Right renal cortex interstitium (tissue), 3 donors: ENCODE measurements at regions not wholly inside any gene's neighbourhood (a gene's known extent, or its start where the extent isn't known, plus 50 kb on each side); places are given as distances from the start of the nearest gene placed in this dataset.

Experiments
- DNase-seq, 3 donors: peaks; one replicate each; pipeline ENCODE4 v3.0.0-alpha.2; 2013; ENCODE audit warnings: low read depth in 3 of 3, low spot score in 2 of 3

- no peak for DNase-seq
These were observed 180.0 kb downstream of the MTRR start for GRCh38 chr5:8048920-8049319.

GRCh38 chr5:8050616-8051175 is 181.7 kb downstream of the MTRR start:
- no peak for DNase-seq

DNA sequence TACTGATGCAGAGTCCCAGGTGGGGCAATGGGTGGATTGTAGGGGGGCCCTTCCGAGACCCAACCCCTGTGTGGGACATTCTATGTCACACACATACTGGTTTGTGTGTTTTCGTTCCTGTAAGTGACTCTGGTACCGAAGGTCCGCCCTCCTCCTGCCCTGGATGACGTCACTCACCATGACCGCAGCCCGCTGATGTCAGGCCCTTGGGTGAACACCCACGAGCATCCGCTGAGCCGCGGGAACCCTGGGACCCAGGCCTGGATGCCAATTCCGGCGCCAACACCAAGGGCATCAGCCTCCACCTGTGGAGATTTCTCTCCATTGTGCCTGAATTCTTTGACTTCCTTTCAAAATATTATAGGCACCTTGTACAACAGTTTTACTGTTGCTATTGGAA is 184.3 kb downstream of the MTRR start:
- DNase-seq: no peak

GRCh38 chr5:8057769-8058168 is 188.8 kb downstream of the MTRR start:
- DNase-seq: no peak

GRCh38 chr5:8058616-8059190 is 189.8 kb downstream of the MTRR start:
- peak in 1 of 3 donors; percentile 16 for DNase-seq

- no peak for DNase-seq
These were observed 190.4 kb downstream of the MTRR start for GRCh38 chr5:8059337-8059736.

DNA sequence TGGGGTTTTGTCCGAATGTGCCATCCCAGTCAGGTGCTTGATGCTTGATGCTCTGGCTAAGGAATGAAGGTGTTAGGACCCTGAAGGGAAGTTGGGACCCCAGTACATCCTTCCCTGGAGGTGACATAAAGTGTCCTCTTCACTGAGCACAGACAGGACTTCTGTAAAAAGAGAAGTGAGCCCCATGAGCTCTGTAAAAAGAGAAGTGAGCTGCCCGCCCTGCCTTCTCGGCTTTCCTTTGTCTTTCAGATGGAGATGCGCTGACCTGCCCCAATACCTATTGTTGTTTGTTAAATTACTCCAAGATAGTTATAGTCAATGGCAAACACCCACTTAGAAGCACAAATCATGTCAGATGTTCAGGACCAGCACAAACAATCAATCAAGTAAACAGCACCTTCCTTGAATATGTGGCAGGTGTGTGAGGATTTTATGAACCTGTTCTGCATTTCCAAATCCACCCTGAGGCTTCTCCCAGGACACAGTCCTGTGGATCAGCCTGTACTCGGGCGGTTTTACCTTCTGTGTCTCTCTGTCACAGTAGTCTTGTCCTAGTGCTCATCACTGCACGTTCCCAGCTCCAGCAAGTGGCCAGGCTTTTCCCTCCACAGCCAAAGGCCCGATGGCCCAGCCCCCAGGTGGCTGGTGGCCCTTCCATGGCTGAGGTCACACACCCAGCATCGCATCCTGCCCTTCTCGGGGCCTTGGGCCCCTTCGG is 191.4 kb downstream of the MTRR start:
- DNase-seq: no peak

DNA sequence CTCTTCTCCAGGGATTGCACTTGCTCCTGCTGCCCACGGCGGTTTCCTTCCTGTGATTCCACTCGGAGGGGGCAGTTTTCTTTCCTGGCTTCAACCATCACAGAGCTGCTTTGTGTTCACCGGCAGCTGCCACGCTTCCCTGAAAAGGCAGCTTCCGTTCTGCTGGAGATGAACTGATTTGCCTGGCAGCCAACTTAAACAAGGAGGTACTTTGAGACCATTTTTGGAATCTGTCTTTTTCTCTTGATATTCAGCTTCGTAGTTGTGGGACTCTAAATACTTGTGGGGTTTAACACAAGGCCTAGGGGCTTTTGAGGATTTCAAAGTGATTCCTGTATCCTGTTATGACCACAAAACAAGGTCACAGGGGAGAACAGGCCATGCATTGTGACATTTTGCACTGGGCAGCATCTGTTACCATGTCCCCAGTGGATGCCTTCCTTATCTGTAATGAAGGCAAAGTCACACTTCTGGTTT is 192.0 kb downstream of the MTRR start:
- DNase-seq: no peak

GRCh38 chr5:8062521-8062920 is 193.6 kb downstream of the MTRR start:
- no peak for DNase-seq

DNA sequence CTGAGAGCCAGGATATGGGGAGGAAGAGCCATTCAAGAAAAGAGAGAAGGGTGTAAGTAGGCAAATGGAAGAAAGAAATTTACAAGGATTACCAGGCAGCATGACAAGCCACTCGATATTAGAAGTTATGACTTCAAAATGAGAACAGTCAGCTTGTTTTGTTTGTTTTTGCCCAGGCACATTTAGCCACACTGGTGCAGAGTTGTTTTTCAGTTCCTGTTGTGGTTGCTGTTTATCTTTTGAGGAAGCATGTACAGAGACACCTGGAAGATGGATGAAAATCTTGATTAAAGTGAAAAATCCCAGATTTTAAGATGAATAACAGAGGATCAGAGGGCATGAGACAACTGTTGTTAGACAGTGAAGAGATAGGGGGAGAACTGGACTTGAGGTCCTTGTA is 199.1 kb downstream of the MTRR start:
- no peak for DNase-seq

DNA sequence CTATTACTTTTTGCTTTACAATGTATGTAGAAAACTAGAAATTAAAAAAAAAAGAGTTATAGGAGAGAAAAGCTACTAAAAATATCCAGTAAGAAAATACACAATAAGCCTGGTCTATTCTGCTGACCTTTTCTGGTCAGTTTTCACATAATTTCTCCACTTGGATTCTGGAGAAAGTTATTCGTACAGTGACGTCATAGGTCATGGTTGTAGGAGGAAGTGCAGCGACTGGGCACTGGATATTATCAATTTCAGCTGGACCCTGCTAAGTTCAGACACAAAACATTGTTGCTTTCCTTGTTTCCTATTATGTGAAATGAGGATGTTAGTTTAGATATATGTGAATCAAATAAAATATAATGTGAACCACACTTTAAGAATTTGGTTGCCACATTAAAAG is 201.2 kb downstream of the MTRR start:
- no peak for DNase-seq

GRCh38 chr5:8079056-8079455 is 210.1 kb downstream of the MTRR start:
- no peak for DNase-seq

DNA sequence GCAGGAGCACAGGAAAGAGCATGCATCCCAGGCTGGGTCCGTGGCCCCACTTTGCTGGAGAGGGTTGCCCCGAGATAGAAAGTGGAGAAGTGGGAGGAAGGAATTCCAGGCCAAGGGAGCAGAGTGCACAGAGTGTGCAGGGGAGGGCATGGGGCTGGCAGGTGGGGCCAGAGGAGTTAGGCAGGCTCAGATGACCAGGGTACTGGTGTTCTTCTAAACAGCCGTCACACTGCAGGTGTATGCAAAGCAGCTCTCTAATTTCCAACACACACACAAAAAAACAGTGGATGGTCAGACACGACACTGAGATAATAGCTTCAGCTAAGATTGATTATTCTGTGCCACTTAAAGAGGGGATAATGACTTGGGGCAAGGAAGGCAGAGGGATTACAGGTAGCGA is 212.2 kb downstream of the MTRR start:
- DNase-seq: no peak

- DNase-seq: no peak
These were observed 224.7 kb downstream of the MTRR start for GRCh38 chr5:8093669-8094068.

DNA sequence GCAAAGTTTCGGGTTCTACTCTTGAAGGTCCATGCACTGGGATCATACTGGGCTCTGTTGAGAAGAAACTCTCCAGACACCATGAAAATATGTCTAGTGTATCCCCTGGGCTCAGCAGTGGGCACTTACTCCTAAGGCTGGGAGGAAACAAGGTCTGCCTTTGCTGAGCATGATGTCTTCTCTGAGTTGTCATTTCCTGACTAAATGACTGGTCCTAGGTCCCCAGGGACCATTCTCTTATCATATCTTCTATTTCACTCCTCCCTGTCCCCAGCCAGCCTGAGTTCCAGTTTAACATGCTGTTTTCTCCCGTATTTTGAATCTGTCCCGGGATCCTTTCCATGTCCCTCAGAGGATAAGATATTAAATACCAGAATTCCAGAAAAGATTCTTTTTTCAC is 225.4 kb downstream of the MTRR start:
- DNase-seq: no peak

GRCh38 chr5:8097146-8097545 is 228.2 kb downstream of the MTRR start:
- DNase-seq: no peak

DNA sequence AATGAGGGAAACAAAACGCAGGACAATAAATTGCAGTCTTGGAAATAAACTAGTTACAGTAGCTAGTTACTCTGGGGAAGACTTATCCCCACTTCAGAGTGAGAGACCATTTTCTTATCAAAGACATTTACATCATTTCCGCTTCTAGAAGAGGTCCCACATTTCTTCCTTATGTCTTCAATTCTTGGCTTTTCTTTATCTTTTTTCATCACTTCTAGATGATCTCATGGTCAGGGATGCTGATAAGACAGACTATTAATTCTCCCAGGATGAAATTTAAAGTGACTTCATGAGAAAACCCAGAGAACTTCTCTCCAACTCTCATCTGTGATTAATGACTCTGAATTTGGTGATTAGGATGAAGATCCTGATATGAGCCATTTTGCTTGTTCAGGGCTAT is 229.1 kb downstream of the MTRR start:
- no peak for DNase-seq

- no peak for DNase-seq
These were observed 233.8 kb downstream of the MTRR start for GRCh38 chr5:8102714-8103113.

DNA sequence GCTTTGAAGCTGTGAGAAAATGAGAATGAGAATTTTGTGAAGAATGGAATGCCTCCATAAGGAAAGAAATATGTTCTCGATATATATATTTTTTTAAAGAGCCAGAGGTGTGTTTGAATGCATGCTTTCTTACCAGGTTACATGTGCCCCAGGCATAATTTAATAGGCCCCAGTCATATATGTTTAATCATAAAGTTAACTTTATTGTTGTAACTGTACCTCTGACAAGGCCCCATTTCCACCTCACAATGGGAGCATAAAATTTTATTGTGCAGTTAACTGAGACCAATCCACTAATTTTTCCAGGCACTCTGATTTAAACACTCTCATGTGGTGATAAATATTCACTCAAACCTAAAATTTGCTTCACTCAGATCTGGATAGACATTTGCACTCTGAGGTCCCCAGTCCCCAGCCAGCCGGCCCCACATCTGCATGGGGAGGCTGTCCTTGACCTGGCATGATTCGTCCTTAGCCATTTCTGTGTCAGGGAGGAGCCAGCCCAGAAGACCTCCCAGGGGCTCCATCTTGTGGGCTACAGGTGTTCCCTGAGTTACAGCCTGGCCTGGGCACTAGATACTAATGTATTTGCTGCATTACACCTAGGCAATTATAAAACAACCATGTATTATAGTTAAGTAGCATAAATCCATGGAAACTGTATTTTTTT is 245.8 kb downstream of the MTRR start:
- no peak for DNase-seq

- no peak for DNase-seq
These were observed 254.6 kb downstream of the MTRR start for GRCh38 chr5:8123559-8123958.

GRCh38 chr5:8134609-8135008 is 265.7 kb downstream of the MTRR start:
- no peak for DNase-seq

DNA sequence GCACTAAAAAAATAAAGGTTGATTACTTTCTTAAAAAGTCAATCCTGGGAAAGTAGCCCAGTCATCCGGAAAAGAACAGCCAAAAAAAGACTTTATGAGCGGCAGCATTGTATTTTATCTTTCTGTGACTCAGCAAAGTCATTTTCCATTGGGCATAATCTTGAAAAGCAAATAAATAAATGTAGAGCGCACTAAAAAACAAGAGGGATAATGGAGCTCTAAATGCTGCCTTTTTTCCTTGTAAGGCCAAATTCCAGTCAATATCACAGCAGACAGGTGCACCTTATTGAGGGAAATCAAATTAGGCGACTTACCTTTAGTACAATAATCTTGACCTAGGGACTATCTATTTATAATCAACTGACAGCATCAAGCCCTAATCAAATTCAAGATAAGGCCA is 266.8 kb downstream of the MTRR start:
- no peak for DNase-seq
